ENCODE measurements at regions not wholly inside any gene's neighbourhood (a gene's known extent, or its start where the extent isn't known, plus 50 kb on each side); places are given as distances from the start of the nearest gene placed in this dataset.

GRCh38 chr18:78396077-78396476, 583.5 kb upstream of the SALL3 start:
- TF ChIP-seq, protein P1, sequence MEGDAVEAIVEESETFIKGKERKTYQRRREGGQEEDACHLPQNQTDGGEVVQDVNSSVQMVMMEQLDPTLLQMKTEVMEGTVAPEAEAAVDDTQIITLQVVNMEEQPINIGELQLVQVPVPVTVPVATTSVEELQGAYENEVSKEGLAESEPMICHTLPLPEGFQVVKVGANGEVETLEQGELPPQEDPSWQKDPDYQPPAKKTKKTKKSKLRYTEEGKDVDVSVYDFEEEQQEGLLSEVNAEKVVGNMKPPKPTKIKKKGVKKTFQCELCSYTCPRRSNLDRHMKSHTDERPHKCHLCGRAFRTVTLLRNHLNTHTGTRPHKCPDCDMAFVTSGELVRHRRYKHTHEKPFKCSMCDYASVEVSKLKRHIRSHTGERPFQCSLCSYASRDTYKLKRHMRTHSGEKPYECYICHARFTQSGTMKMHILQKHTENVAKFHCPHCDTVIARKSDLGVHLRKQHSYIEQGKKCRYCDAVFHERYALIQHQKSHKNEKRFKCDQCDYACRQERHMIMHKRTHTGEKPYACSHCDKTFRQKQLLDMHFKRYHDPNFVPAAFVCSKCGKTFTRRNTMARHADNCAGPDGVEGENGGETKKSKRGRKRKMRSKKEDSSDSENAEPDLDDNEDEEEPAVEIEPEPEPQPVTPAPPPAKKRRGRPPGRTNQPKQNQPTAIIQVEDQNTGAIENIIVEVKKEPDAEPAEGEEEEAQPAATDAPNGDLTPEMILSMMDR (IDR thresholded peaks at IDR 0.05; ENCODE audit: insufficient read depth, low read depth, low read length), result no peak
- no peak for DNase-seq (ENCODE audit: low read depth)
- ChIA-PET CTCF (no interaction called here), POLR2A (no interaction called here)
- H3K4me3 ChIP-seq (ENCODE audit: low read depth, low read length), result no peak overlapping the region
- H3K27me3 ChIP-seq (ENCODE audit: control insufficient read depth, insufficient read depth, low read length), result no peaks in the 10 kb centered on the region
- no peaks in the 10 kb centered on the region for H3K36me3 ChIP-seq (ENCODE audit: control insufficient read depth, insufficient read depth, low read length)

DNA sequence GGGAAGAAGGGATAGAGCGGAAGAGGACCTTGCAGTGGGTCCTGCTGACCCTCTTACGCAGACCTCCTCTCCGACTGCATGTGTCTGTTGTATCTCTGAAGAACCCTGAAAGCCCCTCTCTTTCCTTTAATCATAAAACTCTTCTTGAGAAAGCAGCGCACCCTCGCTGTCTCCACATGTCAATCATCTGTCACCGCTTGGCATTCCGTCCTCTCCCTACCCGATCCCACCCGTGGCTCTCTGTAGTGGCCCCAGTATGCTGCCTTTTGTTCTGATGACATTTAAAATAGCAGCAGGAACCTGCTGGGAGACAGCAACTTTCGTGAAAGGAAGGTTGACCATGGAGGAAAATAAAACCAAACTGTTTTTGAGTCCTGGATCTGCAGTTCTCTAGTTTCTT, 582.9 kb upstream of the SALL3 start:
- H3K36me3 ChIP-seq (ENCODE audit: control insufficient read depth, insufficient read depth, low read length), result no peaks in the 10 kb centered on the region
- ChIA-PET CTCF (no interaction called here), POLR2A (no interaction called here)
- DNase-seq (ENCODE audit: low read depth), result no peak
- no peak overlapping the region for H3K4me3 ChIP-seq (ENCODE audit: low read depth, low read length)
- H3K27me3 ChIP-seq (ENCODE audit: control insufficient read depth, insufficient read depth, low read length), result no peaks in the 10 kb centered on the region
- TF ChIP-seq, protein P1 (IDR thresholded peaks at IDR 0.05; ENCODE audit: insufficient read depth, low read depth, low read length), result no peak

GRCh38 chr18:78399992-78400503, 579.6 kb upstream of the SALL3 start:
- no peak overlapping the region for H3K4me3 ChIP-seq (ENCODE audit: low read depth, low read length)
- CTCF ChIA-PET, result no interaction called here
- no peak for DNase-seq (ENCODE audit: low read depth)
- H3K36me3 ChIP-seq (ENCODE audit: control insufficient read depth, insufficient read depth, low read length), result no peaks in the 10 kb centered on the region
- TF ChIP-seq, protein P1 (IDR thresholded peaks at IDR 0.05; ENCODE audit: insufficient read depth, low read depth, low read length), result no peak
- POLR2A ChIA-PET, result no interaction called here
- H3K27me3 ChIP-seq (ENCODE audit: control insufficient read depth, insufficient read depth, low read length), result no peaks in the 10 kb centered on the region

GRCh38 chr18:78402440-78402839, 577.2 kb upstream of the SALL3 start:
- ChIA-PET CTCF (no interaction called here), POLR2A (no interaction called here)
- no peak for DNase-seq (ENCODE audit: low read depth)
- Histone ChIP-seq H3K4me3 (ENCODE audit: low read depth, low read length) (no peak overlapping the region), H3K27me3 (ENCODE audit: control insufficient read depth, insufficient read depth, low read length) (no peaks in the 10 kb centered on the region), H3K36me3 (ENCODE audit: control insufficient read depth, insufficient read depth, low read length) (no peaks in the 10 kb centered on the region)
- TF ChIP-seq, protein P1 (IDR thresholded peaks at IDR 0.05; ENCODE audit: insufficient read depth, low read depth, low read length), result no peak

GRCh38 chr18:78402966-78403365, 576.7 kb upstream of the SALL3 start:
- no peaks in the 10 kb centered on the region for H3K36me3 ChIP-seq (ENCODE audit: control insufficient read depth, insufficient read depth, low read length)
- TF ChIP-seq, protein P1 (IDR thresholded peaks at IDR 0.05; ENCODE audit: insufficient read depth, low read depth, low read length), result no peak
- no peak overlapping the region for H3K4me3 ChIP-seq (ENCODE audit: low read depth, low read length)
- no peak for DNase-seq (ENCODE audit: low read depth)
- ChIA-PET POLR2A (no interaction called here), CTCF (no interaction called here)
- H3K27me3 ChIP-seq (ENCODE audit: control insufficient read depth, insufficient read depth, low read length), result no peaks in the 10 kb centered on the region
